HG03060 (cell line): ENCODE measurements at regions not wholly inside any gene's neighbourhood (a gene's known extent, or its start where the extent isn't known, plus 50 kb on each side); places are given as distances from the start of the nearest gene placed in this dataset.
A peak's percentile ranks its signal among the peaks of the same experiment; 100 is the strongest.

ENCODE experiments used
- ATAC-seq: cut with Tn5 transposase; IDR thresholded peaks from one replicate; pipeline ENCODE4 v1.9.1; 2021; ENCODE audit warnings: low read depth, moderate number of reproducible peaks; ENCODE audit not compliant: unreplicated experiment

GRCh38 chr1:217014066-217014465, 290.8 kb upstream of the ESRRG start:
- ATAC-seq = no peak

GRCh38 chr1:217012659-217013058, 289.4 kb upstream of the ESRRG start:
- ATAC-seq = no peak

- no peak for ATAC-seq
These were observed 287.9 kb upstream of the ESRRG start for GRCh38 chr1:217011097-217011496.

GRCh38 chr1:217010253-217010652, 287.0 kb upstream of the ESRRG start:
- no peak for ATAC-seq

- ATAC-seq = no peak
These were observed 286.1 kb upstream of the ESRRG start for GRCh38 chr1:217009376-217009775.

- peak; percentile 73 for ATAC-seq
These were observed 281.7 kb upstream of the ESRRG start for GRCh38 chr1:217004776-217005436.

- ATAC-seq = no peak
These were observed 280.1 kb upstream of the ESRRG start for GRCh38 chr1:217003355-217003754.

GRCh38 chr1:216997831-216998230, 274.6 kb upstream of the ESRRG start:
- no peak for ATAC-seq

- no peak for ATAC-seq
These were observed 273.8 kb upstream of the ESRRG start for GRCh38 chr1:216997069-216997468.

- no peak for ATAC-seq
These were observed 261.3 kb upstream of the ESRRG start for GRCh38 chr1:216984536-216984935.

- no peak for ATAC-seq
These were observed 260.6 kb upstream of the ESRRG start for GRCh38 chr1:216983823-216984222.

GRCh38 chr1:216961516-216961915, 238.3 kb upstream of the ESRRG start:
- ATAC-seq = no peak

- no peak for ATAC-seq
These were observed 237.5 kb upstream of the ESRRG start for GRCh38 chr1:216960716-216961115.

- no peak for ATAC-seq
These were observed 235.3 kb upstream of the ESRRG start for GRCh38 chr1:216958569-216958968.

- no peak for ATAC-seq
These were observed 230.3 kb upstream of the ESRRG start for GRCh38 chr1:216953495-216953894.

- no peak for ATAC-seq
These were observed 229.6 kb upstream of the ESRRG start for GRCh38 chr1:216952864-216953263.

- ATAC-seq = no peak
These were observed 222.4 kb upstream of the ESRRG start for GRCh38 chr1:216945538-216946080.

GRCh38 chr1:216944864-216945510, 221.8 kb upstream of the ESRRG start:
- ATAC-seq = no peak

GRCh38 chr1:216937491-216937890, 214.3 kb upstream of the ESRRG start:
- no peak for ATAC-seq

- ATAC-seq = no peak
These were observed 213.6 kb upstream of the ESRRG start for GRCh38 chr1:216936779-216937178.

- no peak for ATAC-seq
These were observed 212.7 kb upstream of the ESRRG start for GRCh38 chr1:216935901-216936300.

- ATAC-seq = no peak
These were observed 209.2 kb upstream of the ESRRG start for GRCh38 chr1:216932424-216932823.
